ENCODE measurements at regions not wholly inside any gene's neighbourhood (a gene's known extent, or its start where the extent isn't known, plus 50 kb on each side); places are given as distances from the start of the nearest gene placed in this dataset.

DNA sequence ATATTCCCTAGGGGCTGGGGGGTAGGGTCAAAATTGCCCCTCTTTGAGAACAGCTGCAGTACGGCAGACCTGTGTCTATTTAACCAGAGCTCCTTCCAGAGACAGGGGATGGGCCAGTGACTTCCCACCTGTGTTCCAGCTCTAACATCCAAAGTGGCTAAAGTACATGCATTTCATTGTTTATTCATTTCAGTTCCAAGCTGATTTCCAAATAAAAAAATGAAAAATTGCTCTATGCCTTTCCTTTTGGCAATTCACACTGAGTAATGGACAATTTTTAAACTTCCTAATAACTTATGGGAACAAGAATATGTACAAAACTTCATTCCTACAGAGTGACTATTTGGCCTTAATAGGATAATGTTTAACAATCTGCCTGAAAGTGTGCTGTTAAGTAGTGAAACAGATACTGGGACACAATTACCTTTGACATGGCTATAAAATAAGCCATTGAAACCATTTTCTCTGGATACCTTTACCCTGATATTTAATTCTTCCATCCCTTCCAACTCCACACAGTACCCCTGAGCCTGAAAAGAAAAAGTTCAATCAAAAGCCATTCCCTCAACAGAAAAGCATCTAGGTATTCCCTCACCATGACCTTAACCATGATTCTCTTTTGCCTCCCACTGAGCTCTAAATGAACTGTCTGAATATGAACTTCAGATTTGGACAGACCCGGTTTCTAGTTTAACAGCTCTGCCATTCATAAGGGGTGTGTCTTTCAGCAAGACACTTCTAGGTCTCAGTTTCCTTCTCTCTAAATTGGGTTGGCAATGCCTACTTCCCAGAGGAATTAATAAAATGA, 73.1 kb downstream of the RDH14 start:
- no peak for TF ChIP-seq POLR2A (IDR thresholded peaks at IDR 0.05)
- TF ChIP-seq CTCF (IDR thresholded peaks at IDR 0.05) = no peak
- no peak for TF ChIP-seq POLR2AphosphoS5 (IDR thresholded peaks at IDR 0.05)
- no peak for TF ChIP-seq EP300 (IDR thresholded peaks at IDR 0.05)
- no peak for DNase-seq (ENCODE audit: low spot score in 2 of 2)
- Histone ChIP-seq H3K36me3 (no peaks in the 10 kb centered on the region), H3K9me3 (no peaks in the 10 kb centered on the region), H3K4me3 (no peak overlapping the region), H3K27me3 (no peaks in the 10 kb centered on the region), H3K27ac (no peak overlapping the region), H3K4me1 (no peaks in the 10 kb centered on the region)
- WGBS = 91% methylated on average over 2 of the region's 2 CpGs

GRCh38 chr2:18484625-18485024, 75.8 kb downstream of the RDH14 start:
- no peak overlapping the region for H3K4me3 ChIP-seq
- no peaks in the 10 kb centered on the region for H3K27me3 ChIP-seq
- H3K36me3 ChIP-seq = no peaks in the 10 kb centered on the region
- DNase-seq (ENCODE audit: low spot score in 2 of 2) = peak in 1 of 2 donors; percentile 67
- H3K9me3 ChIP-seq = no peaks in the 10 kb centered on the region
- no peak for TF ChIP-seq POLR2A (IDR thresholded peaks at IDR 0.05)
- no peak for TF ChIP-seq EP300 (IDR thresholded peaks at IDR 0.05)
- no peak for TF ChIP-seq POLR2AphosphoS5 (IDR thresholded peaks at IDR 0.05)
- TF ChIP-seq CTCF (IDR thresholded peaks at IDR 0.05) = no peak
- no peaks in the 10 kb centered on the region for H3K4me1 ChIP-seq
- peak overlapping the region; percentile 46 for H3K27ac ChIP-seq

DNA sequence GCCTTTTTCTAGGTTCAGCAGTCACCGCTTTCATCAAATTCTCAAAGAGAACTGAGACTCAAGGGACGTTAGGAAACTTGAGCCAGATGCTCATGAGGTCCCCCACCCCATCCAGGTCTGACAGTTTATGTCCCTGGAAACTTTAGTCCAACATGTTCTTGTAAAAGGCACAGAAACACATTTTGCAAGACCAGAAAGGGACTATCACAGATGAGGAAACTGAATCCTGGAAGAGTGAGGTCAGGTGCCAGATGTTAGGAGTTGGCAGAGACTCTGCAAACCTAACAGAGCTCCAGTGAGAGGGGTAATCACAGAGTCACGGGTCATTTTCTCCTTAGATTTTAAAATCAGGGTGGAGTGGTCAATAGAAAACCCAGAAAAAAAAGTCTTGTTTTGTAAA, 76.6 kb downstream of the RDH14 start:
- TF ChIP-seq POLR2AphosphoS5 (IDR thresholded peaks at IDR 0.05) = peak in 2 of 3 donors; percentile 69 to 89
- no peak for TF ChIP-seq EP300 (IDR thresholded peaks at IDR 0.05)
- TF ChIP-seq CTCF (IDR thresholded peaks at IDR 0.05) = no peak
- TF ChIP-seq POLR2A (IDR thresholded peaks at IDR 0.05) = no peak
- H3K4me3 ChIP-seq = no peak overlapping the region
- peaks cover 3% of the 10 kb centered on the region for H3K4me1 ChIP-seq
- DNase-seq (ENCODE audit: low spot score in 2 of 2) = peak; percentile 77 to 79
- no peaks in the 10 kb centered on the region for H3K36me3 ChIP-seq
- no peaks in the 10 kb centered on the region for H3K9me3 ChIP-seq
- 54% methylated on average over 3 of the region's 3 CpGs for WGBS
- H3K27me3 ChIP-seq = no peaks in the 10 kb centered on the region
- H3K27ac ChIP-seq = no peak overlapping the region

- no peaks in the 10 kb centered on the region for H3K9me3 ChIP-seq
- H3K4me3 ChIP-seq = no peak overlapping the region
- no peaks in the 10 kb centered on the region for H3K36me3 ChIP-seq
- no peak for TF ChIP-seq CTCF (IDR thresholded peaks at IDR 0.05)
- no peak for TF ChIP-seq POLR2A (IDR thresholded peaks at IDR 0.05)
- TF ChIP-seq POLR2AphosphoS5 (IDR thresholded peaks at IDR 0.05) = no peak
- TF ChIP-seq EP300 (IDR thresholded peaks at IDR 0.05) = no peak
- no peak for DNase-seq (ENCODE audit: low spot score in 2 of 2)
- no peak overlapping the region for H3K27ac ChIP-seq
- H3K4me1 ChIP-seq = peaks cover 3% of the 10 kb centered on the region
- H3K27me3 ChIP-seq = no peaks in the 10 kb centered on the region
Observed at GRCh38 chr2:18482666-18483065, 77.8 kb downstream of the RDH14 start.

- Histone ChIP-seq H3K9me3 (no peaks in the 10 kb centered on the region), H3K27me3 (no peaks in the 10 kb centered on the region), H3K4me3 (no peak overlapping the region), H3K27ac (peak overlapping the region; percentile 27), H3K4me1 (peaks cover 4% of the 10 kb centered on the region), H3K36me3 (no peaks in the 10 kb centered on the region)
- 57% methylated on average over 3 of the region's 3 CpGs for WGBS
- TF ChIP-seq EP300 (IDR thresholded peaks at IDR 0.05) (no peak), POLR2AphosphoS5 (IDR thresholded peaks at IDR 0.05) (peak in 2 of 3 donors; percentile 25 to 37)
- DNase-seq (ENCODE audit: low spot score in 2 of 2) = peak; percentile 72 to 83
Observed at GRCh38 chr2:18479947-18480369, 80.5 kb downstream of the RDH14 start.

Data from suprapubic skin (tissue), 4 donors.